ENCODE measurements at regions not wholly inside any gene's neighbourhood (a gene's known extent, or its start where the extent isn't known, plus 50 kb on each side); places are given as distances from the start of the nearest gene placed in this dataset.

DNA sequence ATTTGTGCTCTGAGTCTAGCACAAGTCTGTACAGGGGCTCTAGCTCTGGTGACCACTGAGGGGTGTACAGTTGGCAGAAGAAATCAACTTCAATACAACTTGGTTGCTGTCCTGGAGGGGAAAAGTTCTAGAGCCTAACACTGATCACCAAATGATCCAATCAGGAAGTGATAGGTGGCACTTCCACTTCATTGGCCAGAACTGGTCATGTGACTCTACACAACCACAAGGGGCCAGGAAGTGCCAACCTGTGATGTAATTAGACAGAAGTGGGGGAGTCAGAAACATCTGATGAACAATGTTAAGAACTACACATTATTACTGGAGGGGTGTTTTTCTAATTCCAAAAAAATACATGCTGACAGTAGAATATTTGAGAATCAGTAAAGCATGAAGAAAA lies 401.6 kb downstream of the VRK1 start:
- TF ChIP-seq, protein P1, sequence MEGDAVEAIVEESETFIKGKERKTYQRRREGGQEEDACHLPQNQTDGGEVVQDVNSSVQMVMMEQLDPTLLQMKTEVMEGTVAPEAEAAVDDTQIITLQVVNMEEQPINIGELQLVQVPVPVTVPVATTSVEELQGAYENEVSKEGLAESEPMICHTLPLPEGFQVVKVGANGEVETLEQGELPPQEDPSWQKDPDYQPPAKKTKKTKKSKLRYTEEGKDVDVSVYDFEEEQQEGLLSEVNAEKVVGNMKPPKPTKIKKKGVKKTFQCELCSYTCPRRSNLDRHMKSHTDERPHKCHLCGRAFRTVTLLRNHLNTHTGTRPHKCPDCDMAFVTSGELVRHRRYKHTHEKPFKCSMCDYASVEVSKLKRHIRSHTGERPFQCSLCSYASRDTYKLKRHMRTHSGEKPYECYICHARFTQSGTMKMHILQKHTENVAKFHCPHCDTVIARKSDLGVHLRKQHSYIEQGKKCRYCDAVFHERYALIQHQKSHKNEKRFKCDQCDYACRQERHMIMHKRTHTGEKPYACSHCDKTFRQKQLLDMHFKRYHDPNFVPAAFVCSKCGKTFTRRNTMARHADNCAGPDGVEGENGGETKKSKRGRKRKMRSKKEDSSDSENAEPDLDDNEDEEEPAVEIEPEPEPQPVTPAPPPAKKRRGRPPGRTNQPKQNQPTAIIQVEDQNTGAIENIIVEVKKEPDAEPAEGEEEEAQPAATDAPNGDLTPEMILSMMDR (IDR thresholded peaks at IDR 0.05): no peak
- TF ChIP-seq POLR2AphosphoS5 (IDR thresholded peaks at IDR 0.05) (no peak), POLR2A (IDR thresholded peaks at IDR 0.05) (no peak)

All from prostate gland (tissue), 2 donors.